PFSK-1 (cell line): ENCODE measurements at regions not wholly inside any gene's neighbourhood (a gene's known extent, or its start where the extent isn't known, plus 50 kb on each side); places are given as distances from the start of the nearest gene placed in this dataset.

Source experiments
- FOXP2 ChIP-seq: optimal IDR thresholded peaks from 2 replicates; pipeline ENCODE3; 2011; ENCODE audit warnings: borderline replicate concordance, control low read depth, inconsistent platforms; ENCODE audit not compliant: insufficient read depth; ENCODE audit errors: extremely low read length, extremely low read depth
- POLR2AphosphoS5 ChIP-seq: IDR thresholded peaks from 2 replicates; pipeline ENCODE4 v1.6.1; 2012; ENCODE audit warnings: low read depth, mild to moderate bottlenecking, control low read depth, low read length, moderate library complexity
- REST ChIP-seq, 2 experiments: IDR thresholded peaks; 2 replicates each; pipeline versions ENCODE4 v1.6.1 to v1.8.0; 2011 to 2012; ENCODE audit warnings: low read depth in 2 of 2, low read length in 2 of 2, control low read depth in 1 of 2, inconsistent platforms in 1 of 2, mild to moderate bottlenecking in 1 of 2, moderate library complexity in 1 of 2; ENCODE audit not compliant: insufficient read depth in 1 of 2
- SIN3A ChIP-seq: IDR thresholded peaks from 2 replicates; pipeline ENCODE4 v1.6.1; 2012; ENCODE audit warnings: mild to moderate bottlenecking, low read length, moderate library complexity, borderline replicate concordance; ENCODE audit not compliant: insufficient read depth
- TAF1 ChIP-seq: IDR thresholded peaks from 2 replicates; pipeline ENCODE4 v1.6.1; 2012; ENCODE audit warnings: low read length, control low read depth, borderline replicate concordance; ENCODE audit not compliant: insufficient read depth

- no peak for TF ChIP-seq TAF1
- no peak for TF ChIP-seq FOXP2
- no peak for TF ChIP-seq SIN3A
- no peak for TF ChIP-seq REST (IDR thresholded peaks at IDR 0.05; ENCODE audit: insufficient read depth in 1 of 2, low read depth in 2 of 2, low read length in 2 of 2)
- no peak for TF ChIP-seq POLR2AphosphoS5
Observed at GRCh38 chr11:13836666-13837065, 125.9 kb upstream of the SPON1 start.

- TF ChIP-seq TAF1 (no peak), REST (IDR thresholded peaks at IDR 0.05; ENCODE audit: insufficient read depth in 1 of 2, low read depth in 2 of 2, low read length in 2 of 2) (no peak), SIN3A (no peak), FOXP2 (no peak), POLR2AphosphoS5 (no peak)
Observed at GRCh38 chr11:13837286-13837685, 125.2 kb upstream of the SPON1 start.

- TF ChIP-seq REST (IDR thresholded peaks at IDR 0.05; ENCODE audit: insufficient read depth in 1 of 2, low read depth in 2 of 2, low read length in 2 of 2) (no peak), FOXP2 (no peak), POLR2AphosphoS5 (no peak), SIN3A (no peak), TAF1 (no peak)
Observed at GRCh38 chr11:13841393-13841792, 121.1 kb upstream of the SPON1 start.

- no peak for TF ChIP-seq POLR2AphosphoS5
- TF ChIP-seq TAF1: no peak
- no peak for TF ChIP-seq REST (IDR thresholded peaks at IDR 0.05; ENCODE audit: insufficient read depth in 1 of 2, low read depth in 2 of 2, low read length in 2 of 2)
- TF ChIP-seq FOXP2: no peak
- TF ChIP-seq SIN3A: no peak
Observed at GRCh38 chr11:13848031-13848430, 114.5 kb upstream of the SPON1 start.

GRCh38 chr11:13850231-13851005 is 112.1 kb upstream of the SPON1 start:
- no peak for TF ChIP-seq FOXP2
- no peak for TF ChIP-seq SIN3A
- no peak for TF ChIP-seq TAF1
- no peak for TF ChIP-seq POLR2AphosphoS5
- TF ChIP-seq REST (IDR thresholded peaks at IDR 0.05; ENCODE audit: insufficient read depth in 1 of 2, low read depth in 2 of 2, low read length in 2 of 2): no peak
